Fibroblast of the aortic adventitia (primary cell): ENCODE measurements at regions not wholly inside any gene's neighbourhood (a gene's known extent, or its start where the extent isn't known, plus 50 kb on each side); places are given as distances from the start of the nearest gene placed in this dataset.

Experiments used
- DNase-seq: peaks from one replicate; pipeline ENCODE4 v3.0.0-alpha.2; 2010; ENCODE audit warnings: low read depth
- H3K4me3 ChIP-seq: 2 replicates; pipeline ENCODE4 v1.5.1; 2011; ENCODE audit warnings: low read depth, mild to moderate bottlenecking, control low read depth, low read length, moderate library complexity
- CTCF ChIP-seq: IDR thresholded peaks from 2 replicates; pipeline ENCODE4 v1.5.1; 2011; ENCODE audit warnings: mild to moderate bottlenecking, low read length, control low read depth, inconsistent platforms; ENCODE audit not compliant: insufficient read depth

GRCh38 chr5:87746341-87746740 is 333.6 kb upstream of the CCNH start:
- no peak overlapping the region for H3K4me3 ChIP-seq
- TF ChIP-seq CTCF = no peak
- no peak for DNase-seq

DNA sequence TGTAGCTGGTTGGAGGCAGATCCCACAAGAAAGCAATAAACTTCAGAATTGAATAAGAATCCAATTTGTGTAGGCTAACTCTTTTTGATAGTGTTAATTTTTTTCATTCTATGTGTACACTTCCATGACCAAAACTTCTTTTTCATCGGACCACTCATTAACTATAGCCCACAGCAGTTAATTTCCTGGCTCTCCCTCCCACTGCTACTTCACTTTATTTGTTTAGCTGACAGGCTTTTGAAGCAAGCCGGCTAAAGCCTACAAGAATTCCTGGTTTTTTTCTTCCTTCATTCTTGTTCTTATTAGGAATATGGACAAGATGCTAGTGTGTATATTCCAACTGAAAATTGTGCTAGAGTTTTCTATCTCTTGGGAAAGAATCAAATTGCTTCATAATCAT is 329.2 kb upstream of the CCNH start:
- H3K4me3 ChIP-seq = no peak overlapping the region
- no peak for TF ChIP-seq CTCF
- DNase-seq = no peak

DNA sequence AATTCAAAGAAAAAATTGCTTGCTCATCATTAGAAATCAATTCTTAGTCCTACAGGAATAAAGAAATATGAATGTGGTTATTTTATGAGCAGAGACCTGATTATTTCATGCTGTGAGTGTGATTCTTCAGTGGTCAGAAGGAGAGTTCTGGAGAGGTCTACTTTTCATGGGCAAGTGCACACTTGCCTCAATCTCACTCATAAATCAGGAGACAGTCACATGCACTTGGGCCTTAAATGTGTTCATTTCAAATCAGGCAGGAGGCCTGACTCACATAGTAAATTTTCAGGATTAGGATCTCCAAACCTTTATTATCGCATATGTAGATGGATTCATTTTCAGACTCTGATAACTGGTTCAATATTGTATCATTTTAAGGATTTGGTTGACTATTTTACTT is 323.2 kb upstream of the CCNH start:
- TF ChIP-seq CTCF = no peak
- no peak overlapping the region for H3K4me3 ChIP-seq
- no peak for DNase-seq

GRCh38 chr5:87733897-87734296 is 321.2 kb upstream of the CCNH start:
- no peak overlapping the region for H3K4me3 ChIP-seq
- TF ChIP-seq CTCF = no peak
- DNase-seq = no peak

GRCh38 chr5:87732875-87733768 is 320.4 kb upstream of the CCNH start:
- H3K4me3 ChIP-seq = no peak overlapping the region
- no peak for DNase-seq
- TF ChIP-seq CTCF = no peak

GRCh38 chr5:87729781-87730180 is 317.1 kb upstream of the CCNH start:
- no peak for DNase-seq
- TF ChIP-seq CTCF = no peak
- H3K4me3 ChIP-seq = no peak overlapping the region
